GM23338 (cell line): ENCODE measurements at regions not wholly inside any gene's neighbourhood (a gene's known extent, or its start where the extent isn't known, plus 50 kb on each side); places are given as distances from the start of the nearest gene placed in this dataset.

Source experiments
- ATAC-seq: fragments of 200-7000 bp; cut with Tn5 transposase; 3 replicates; pipeline ENCODE4 v1.9.1; 2020
- DNase-seq: peaks from one replicate; pipeline ENCODE4 v3.0.0-alpha.2; 2015; ENCODE audit warnings: low spot score
- H2AFZ ChIP-seq: fragments of 200-600 bp; sonication (generic); 2 replicates; pipeline ENCODE4 v1.8.0; 2016; ENCODE audit warnings: antibody characterized with exemption, mild to moderate bottlenecking, moderate library complexity
- H3F3A ChIP-seq: fragments of 200-600 bp; sonication (generic); replicated peaks from 2 replicates; pipeline ENCODE4 v1.8.0; 2017; ENCODE audit warnings: antibody characterized with exemption, mixed run types, low read depth
- H3K27ac ChIP-seq: fragments of 200-600 bp; sonication (generic); 2 replicates; pipeline ENCODE4 v1.6.1; 2016; ENCODE audit warnings: low read depth
- H3K27me3 ChIP-seq: fragments of 200-600 bp; sonication (generic); 2 replicates; pipeline ENCODE4 v1.8.0; 2016; ENCODE audit warnings: mild to moderate bottlenecking, mixed run types, moderate library complexity; ENCODE audit not compliant: insufficient read depth
- H3K36me3 ChIP-seq: fragments of 200-600 bp; sonication (generic); 2 replicates; pipeline ENCODE4 v1.8.0; 2016; ENCODE audit warnings: mild to moderate bottlenecking; ENCODE audit not compliant: insufficient read depth
- H3K4me1 ChIP-seq: fragments of 200-600 bp; sonication (generic); 2 replicates; pipeline ENCODE4 v1.8.0; 2016; ENCODE audit warnings: mild to moderate bottlenecking, moderate library complexity; ENCODE audit not compliant: insufficient read depth
- H3K4me2 ChIP-seq: fragments of 200-600 bp; sonication (generic); 2 replicates; pipeline ENCODE4 v1.7.1; 2017; ENCODE audit warnings: mixed run types
- H3K4me3 ChIP-seq: fragments of 200-600 bp; sonication (generic); 2 replicates; pipeline ENCODE4 v1.6.1; 2016; ENCODE audit warnings: mixed run types
- H3K79me2 ChIP-seq: fragments of 200-600 bp; sonication (generic); replicated peaks from 2 replicates; pipeline ENCODE4 v1.8.0; 2017; ENCODE audit warnings: mild to moderate bottlenecking; ENCODE audit not compliant: insufficient read depth
- H3K9me2 ChIP-seq: fragments of 200-600 bp; sonication (generic); 2 replicates; pipeline ENCODE4 v1.8.0; 2017; ENCODE audit not compliant: insufficient read depth
- H4K20me1 ChIP-seq: fragments of 200-600 bp; sonication (generic); replicated peaks from 2 replicates; pipeline ENCODE4 v1.8.0; 2017; ENCODE audit warnings: mild to moderate bottlenecking; ENCODE audit not compliant: insufficient read depth
- H3K27ac Mint-ChIP-seq: 2 replicates; pipeline ENCODE4 v1.8.0; 2020; ENCODE audit warnings: inconsistent platforms, mild to moderate bottlenecking, moderate library complexity, mixed read lengths
- H3K27me3 Mint-ChIP-seq: 3 replicates; pipeline ENCODE4 v1.8.0; 2022; ENCODE audit warnings: low read depth, mild to moderate bottlenecking, moderate library complexity, mixed read lengths, inconsistent platforms; ENCODE audit not compliant: insufficient read depth, poor library complexity
- H3K36me3 Mint-ChIP-seq: 3 replicates; pipeline ENCODE4 v1.8.0; 2021; ENCODE audit warnings: low read depth, mild to moderate bottlenecking, inconsistent platforms, moderate library complexity, mixed read lengths
- H3K4me1 Mint-ChIP-seq: 3 replicates; pipeline ENCODE4 v1.8.0; 2020; ENCODE audit warnings: mild to moderate bottlenecking, inconsistent platforms, mixed read lengths
- H3K4me3 Mint-ChIP-seq: 3 replicates; pipeline ENCODE4 v1.8.0; 2021; ENCODE audit warnings: moderate library complexity, mild to moderate bottlenecking, inconsistent platforms, mixed read lengths
- H3K9me3 Mint-ChIP-seq: 3 replicates; pipeline ENCODE4 v1.8.0; 2020; ENCODE audit warnings: moderate library complexity, mild to moderate bottlenecking, inconsistent platforms, mixed read lengths
- CREB1 ChIP-seq: fragments of 250-450 bp; sonication (Bioruptor Pico); IDR thresholded peaks from 2 replicates; pipeline ENCODE4 v1.5.0; 2020; ENCODE audit warnings: low read depth, mild to moderate bottlenecking, moderate library complexity
- CTCF ChIP-seq, 2 experiments: fragments of 200-600 bp in 1 of 2; sonication (generic) in 1 of 2; conservative IDR thresholded peaks; 2 replicates each; pipeline versions ENCODE4 v1.5.1 to v1.6.1; 2016 to 2017; ENCODE audit warnings: antibody characterized with exemption in 2 of 2, low read depth in 2 of 2, mild to moderate bottlenecking in 2 of 2, moderate library complexity in 1 of 2
- ETS1 ChIP-seq: IDR thresholded peaks from 2 replicates; pipeline ENCODE4 v1.6.1; 2016; ENCODE audit warnings: antibody characterized with exemption
- EZH2 ChIP-seq: fragments of 200-600 bp; sonication (generic); IDR thresholded peaks from one replicate; pipeline ENCODE4 v1.8.0; 2017; ENCODE audit warnings: antibody characterized with exemption, mild to moderate bottlenecking, low read depth; ENCODE audit not compliant: unreplicated experiment
- EZH2phosphoT487 ChIP-seq: fragments of 200-600 bp; sonication (generic); IDR thresholded peaks from one replicate; pipeline ENCODE4 v1.8.1; 2018; ENCODE audit warnings: antibody characterized with exemption; ENCODE audit not compliant: unreplicated experiment
- JUNB ChIP-seq: IDR thresholded peaks from one replicate; pipeline ENCODE4 v1.6.1; 2016; ENCODE audit warnings: antibody characterized with exemption; ENCODE audit not compliant: unreplicated experiment
- NANOG ChIP-seq: IDR thresholded peaks from 2 replicates; pipeline ENCODE4 v1.6.1; 2016; ENCODE audit warnings: antibody characterized with exemption, borderline replicate concordance
- POLR2AphosphoS5 ChIP-seq: IDR thresholded peaks from 2 replicates; pipeline ENCODE4 v1.6.1; 2016; ENCODE audit warnings: antibody characterized with exemption, low read depth
- REST ChIP-seq: IDR thresholded peaks from one replicate; pipeline ENCODE4 v1.6.1; 2018; ENCODE audit warnings: antibody characterized with exemption; ENCODE audit not compliant: unreplicated experiment
- STAT1 ChIP-seq: IDR thresholded peaks from one replicate; pipeline ENCODE4 v1.6.1; 2016; ENCODE audit warnings: antibody characterized with exemption; ENCODE audit not compliant: unreplicated experiment
- ZNF114 ChIP-seq: fragments of 250-450 bp; sonication (Bioruptor Pico); IDR thresholded peaks from 2 replicates; pipeline ENCODE4 v1.5.0; 2020; ENCODE audit warnings: mild to moderate bottlenecking, moderate library complexity
- ZNF331 ChIP-seq: fragments of 250-450 bp; sonication (Bioruptor Pico); IDR thresholded peaks from 2 replicates; pipeline ENCODE4 v1.5.0; 2020; ENCODE audit warnings: low read depth, mild to moderate bottlenecking, moderate library complexity
- ZNF462 ChIP-seq: fragments of 250-450 bp; sonication (Bioruptor Pico); IDR thresholded peaks from 2 replicates; pipeline ENCODE4 v1.5.0; 2020; ENCODE audit warnings: mild to moderate bottlenecking, moderate library complexity

- H3K27me3 Mint-ChIP-seq, result peaks cover 7% of the 10 kb centered on the region
- H3K27ac ChIP-seq, result peak overlapping the region; percentile 66
These were observed 258.3 kb upstream of the SALL3 start for GRCh38 chr18:78721238-78721875.

More at GRCh38 chr18:78721238-78721875, 258.3 kb upstream of the SALL3 start:
- Histone ChIP-seq H3K36me3 (no peaks in the 10 kb centered on the region), H3K9me2 (peaks cover 5% of the 10 kb centered on the region; the same call in 1 of the 2 replicates), H3F3A (no peaks in the 10 kb centered on the region), H3K4me1 (peaks cover 20% of the 10 kb centered on the region), H3K27me3 (no peaks in the 10 kb centered on the region), H2AFZ (no peak overlapping the region), H3K4me3 (0 out of 2 replicates have a peak overlapping the region, but pooled peaks have one; percentile 6), H3K4me2 (peak overlapping the region; percentile 49), H4K20me1 (no peaks in the 10 kb centered on the region), H3K79me2 (no peaks in the 10 kb centered on the region)
- DNase-seq (peak; percentile 21), ATAC-seq (peak; percentile 48)
- peaks cover 45% of the 10 kb centered on the region for H3K36me3 Mint-ChIP-seq
- no peak overlapping the region for H3K4me3 Mint-ChIP-seq
- H3K27ac Mint-ChIP-seq, result no peak overlapping the region
- TF ChIP-seq ZNF331, result no peak
- no peak for TF ChIP-seq EZH2phosphoT487
- TF ChIP-seq ETS1, result no peak
- no peak for TF ChIP-seq ZNF462
- TF ChIP-seq EZH2, result no peak
- no peak for TF ChIP-seq NANOG
- TF ChIP-seq POLR2AphosphoS5, result no peak
- TF ChIP-seq CTCF (conservative IDR thresholded peaks at IDR 0.05; ENCODE audit: low read depth in 2 of 2), result no peak
- no peak for TF ChIP-seq STAT1
- no peak for TF ChIP-seq ZNF114
- no peak for TF ChIP-seq REST
- no peak for TF ChIP-seq CREB1
- no peak for TF ChIP-seq JUNB
- peaks cover 14% of the 10 kb centered on the region; the same call in 2 of the 3 replicates for H3K4me1 Mint-ChIP-seq
- H3K9me3 Mint-ChIP-seq, result peaks cover 94% of the 10 kb centered on the region
